Lower leg skin (tissue), 4 donors: ENCODE measurements at regions not wholly inside any gene's neighbourhood (a gene's known extent, or its start where the extent isn't known, plus 50 kb on each side); places are given as distances from the start of the nearest gene placed in this dataset.
A peak's percentile ranks its signal among the peaks of the same experiment; 100 is the strongest.

Experiments used
- DNase-seq, 2 donors: peaks; one replicate each; pipeline ENCODE4 v3.0.0-alpha.2; 2019; ENCODE audit warnings: low spot score in 2 of 2
- H3K4me3 ChIP-seq: fragments of 200-600 bp; sonication (generic); 2 replicates; pipeline ENCODE4 v1.5.1; 2017; ENCODE audit warnings: mild to moderate bottlenecking, low read depth; ENCODE audit not compliant: poor library complexity, severe bottlenecking
- CTCF ChIP-seq, 3 donors: fragments of 450-650 bp; IDR thresholded peaks; one replicate each; pipeline ENCODE4 v1.5.1; 2016; ENCODE audit warnings: antibody characterized with exemption in 3 of 3, mild to moderate bottlenecking in 3 of 3, moderate library complexity in 2 of 3
- POLR2A ChIP-seq, 2 donors: fragments of 450-650 bp; IDR thresholded peaks; one replicate each; pipeline ENCODE4 v1.6.1; 2016 to 2017; ENCODE audit warnings: antibody characterized with exemption in 2 of 2, mild to moderate bottlenecking in 1 of 2, moderate library complexity in 1 of 2
- WGBS, 2 donors: methylation state at CpG; one replicate each; pipeline ENCODE4 v1.1.5; 2018; 5-methylcytosine and 5-hydroxymethylcytosine counted together
- intact Hi-C: fragments of 100-400 bp; cut with DNase I; formaldehyde crosslinking; loops from one replicate; pipeline ENCODE4 v1.15.0; 2023; ENCODE audit warnings: low total_unique reads

- intact Hi-C loops = no loop called here
- TF ChIP-seq POLR2A (IDR thresholded peaks at IDR 0.05) (no peak), CTCF (IDR thresholded peaks at IDR 0.05) (no peak)
- H3K4me3 ChIP-seq = no peak overlapping the region
- DNase-seq = no peak
- 77 to 79% methylated on average over 7 of the region's 7 CpGs for WGBS, 2 donors
Measured at GRCh38 chr3:70833239-70833960, 521.0 kb upstream of the MDFIC2 start.

DNA sequence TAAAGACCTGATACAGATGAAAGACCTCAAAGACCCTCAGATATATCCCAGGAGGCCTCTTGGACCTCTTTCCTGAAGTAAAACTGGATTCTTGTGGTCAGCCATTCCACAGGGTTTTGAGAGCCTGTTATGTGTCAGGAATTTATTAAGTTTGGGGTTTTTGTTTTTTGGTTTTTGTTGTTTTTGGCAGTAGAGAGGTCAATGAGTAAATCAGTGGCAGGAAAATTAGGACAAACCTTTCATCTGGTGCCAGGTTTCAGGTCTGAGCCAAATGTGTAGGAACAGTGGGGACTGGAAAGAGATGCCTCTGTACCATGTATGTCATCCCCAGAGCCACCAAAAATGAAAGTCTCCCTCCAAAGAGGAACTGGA is 520.4 kb upstream of the MDFIC2 start:
- no peak overlapping the region for H3K4me3 ChIP-seq
- TF ChIP-seq POLR2A (IDR thresholded peaks at IDR 0.05) (no peak), CTCF (IDR thresholded peaks at IDR 0.05) (no peak)
- intact Hi-C loops = no loop called here
- no peak for DNase-seq

- WGBS, 2 donors = 69 to 70% methylated on average over 5 of the region's 5 CpGs
- no peak for TF ChIP-seq POLR2A (IDR thresholded peaks at IDR 0.05)
- no peak for TF ChIP-seq CTCF (IDR thresholded peaks at IDR 0.05)
- no peak overlapping the region for H3K4me3 ChIP-seq
- intact Hi-C loops = no loop called here
- DNase-seq = peak in 1 of 2 donors; percentile 28
Measured at GRCh38 chr3:70832089-70832833, 519.8 kb upstream of the MDFIC2 start.

DNA sequence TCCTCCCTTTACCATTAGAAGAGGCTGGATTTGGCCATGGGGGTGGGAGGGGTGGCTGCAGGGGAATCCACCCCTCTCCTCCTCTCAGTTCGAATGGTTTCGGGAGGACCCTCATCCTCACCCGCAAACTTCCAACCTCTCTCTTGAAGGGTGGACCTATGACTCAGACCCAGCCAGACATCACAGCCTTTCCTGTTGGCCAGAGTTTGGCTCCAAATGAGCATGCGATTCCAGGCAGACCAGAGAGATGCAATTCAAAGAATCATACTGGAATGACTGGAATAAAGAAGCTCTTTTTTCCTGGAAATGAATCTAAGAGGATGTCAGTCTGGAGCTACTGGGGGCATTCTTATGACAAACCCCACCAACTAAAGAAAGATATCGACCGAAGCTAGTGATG is 516.7 kb upstream of the MDFIC2 start:
- 64 to 65% methylated on average over 6 of the region's 6 CpGs for WGBS, 2 donors
- intact Hi-C loops = no loop called here
- no peak for DNase-seq
- H3K4me3 ChIP-seq = no peak overlapping the region
- no peak for TF ChIP-seq POLR2A (IDR thresholded peaks at IDR 0.05)
- no peak for TF ChIP-seq CTCF (IDR thresholded peaks at IDR 0.05)

- DNase-seq = no peak
- TF ChIP-seq CTCF (IDR thresholded peaks at IDR 0.05) (no peak), POLR2A (IDR thresholded peaks at IDR 0.05) (no peak)
- H3K4me3 ChIP-seq = no peak overlapping the region
- intact Hi-C loops = no loop called here
- 36 to 45% methylated on average over 1 of the region's 1 CpG for WGBS, 2 donors
Measured at GRCh38 chr3:70824773-70825172, 512.3 kb upstream of the MDFIC2 start.
